NCI-H1048 (cell line): ENCODE measurements at regions not wholly inside any gene's neighbourhood (a gene's known extent, or its start where the extent isn't known, plus 50 kb on each side); places are given as distances from the start of the nearest gene placed in this dataset.

Experiments used
- DNase-seq: peaks from one replicate; lab custom pipeline; 2025; lab: John Stamatoyannopoulos, UW

GRCh38 chr5:61596265-61596664 lies 264.2 kb downstream of the ZSWIM6 start:
- no peak for DNase-seq

- DNase-seq: no peak
Measured at GRCh38 chr5:61597684-61598083, 265.6 kb downstream of the ZSWIM6 start.

- DNase-seq: no peak
Measured at GRCh38 chr5:61598126-61598525, 266.1 kb downstream of the ZSWIM6 start.

GRCh38 chr5:61599370-61600122 lies 267.5 kb downstream of the ZSWIM6 start:
- DNase-seq: no peak

GRCh38 chr5:61600123-61600444 lies 268.0 kb downstream of the ZSWIM6 start:
- DNase-seq: no peak

- DNase-seq: no peak
Measured at GRCh38 chr5:61600945-61601511, 269.0 kb downstream of the ZSWIM6 start.

- no peak for DNase-seq
Measured at GRCh38 chr5:61603211-61603908, 271.3 kb downstream of the ZSWIM6 start.

- no peak for DNase-seq
Measured at GRCh38 chr5:61604076-61605025, 272.3 kb downstream of the ZSWIM6 start.

- no peak for DNase-seq
Measured at GRCh38 chr5:61609840-61610677, 278.0 kb downstream of the ZSWIM6 start.

- no peak for DNase-seq
Measured at GRCh38 chr5:61610678-61611024, 278.6 kb downstream of the ZSWIM6 start.

GRCh38 chr5:61612431-61612830 lies 280.4 kb downstream of the ZSWIM6 start:
- no peak for DNase-seq

- no peak for DNase-seq
Measured at GRCh38 chr5:61613679-61614078, 281.6 kb downstream of the ZSWIM6 start.

GRCh38 chr5:61614606-61615005 lies 282.5 kb downstream of the ZSWIM6 start:
- DNase-seq: no peak

GRCh38 chr5:61617039-61617438 lies 285.0 kb downstream of the ZSWIM6 start:
- DNase-seq: no peak

- DNase-seq: no peak
Measured at GRCh38 chr5:61617995-61618525, 286.0 kb downstream of the ZSWIM6 start.

GRCh38 chr5:61618577-61618976 lies 286.5 kb downstream of the ZSWIM6 start:
- DNase-seq: no peak

GRCh38 chr5:61619289-61619688 lies 287.2 kb downstream of the ZSWIM6 start:
- no peak for DNase-seq

GRCh38 chr5:61619777-61620518 lies 287.9 kb downstream of the ZSWIM6 start:
- DNase-seq: no peak

GRCh38 chr5:61620699-61621182 lies 288.7 kb downstream of the ZSWIM6 start:
- no peak for DNase-seq

GRCh38 chr5:61621202-61621650 lies 289.2 kb downstream of the ZSWIM6 start:
- DNase-seq: no peak
